ENCODE measurements at regions not wholly inside any gene's neighbourhood (a gene's known extent, or its start where the extent isn't known, plus 50 kb on each side); places are given as distances from the start of the nearest gene placed in this dataset.

DNA sequence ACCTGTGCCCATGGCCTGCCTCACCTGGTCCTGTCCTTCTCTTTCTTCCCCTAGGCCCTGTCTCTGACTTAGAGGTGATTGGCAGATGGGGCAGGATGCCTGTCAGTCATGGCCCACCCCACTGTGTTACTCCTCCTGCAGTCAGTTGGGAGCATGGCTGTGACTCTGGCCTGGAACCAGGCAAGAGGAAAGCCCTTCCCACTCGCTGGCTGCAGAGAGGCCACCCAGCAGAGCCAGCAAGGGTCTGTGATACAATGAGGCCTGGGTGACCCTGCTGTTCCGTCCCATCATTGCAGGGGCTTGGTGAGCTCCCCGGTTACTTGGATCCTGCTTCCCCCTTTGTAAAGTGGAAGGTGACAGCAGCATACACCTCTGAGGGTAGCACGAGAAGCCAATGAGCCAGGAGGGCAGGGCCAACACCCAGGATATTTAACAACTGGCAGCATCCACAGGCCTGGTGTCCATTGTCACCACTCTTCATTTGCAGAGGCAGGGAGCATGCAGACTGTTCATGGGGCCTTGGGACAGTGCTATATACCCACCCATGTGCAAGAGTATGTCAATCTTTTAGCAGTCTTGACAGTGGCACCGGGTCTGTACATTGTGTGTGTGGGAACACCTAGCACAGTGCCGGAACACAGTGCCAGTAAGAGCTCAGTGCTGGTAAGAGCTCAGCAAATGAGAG is 191.0 kb upstream of the C1orf174 start:
- DNase-seq = no peak

GRCh38 chr1:4091996-4092395 is 191.9 kb upstream of the C1orf174 start:
- DNase-seq = no peak

DNA sequence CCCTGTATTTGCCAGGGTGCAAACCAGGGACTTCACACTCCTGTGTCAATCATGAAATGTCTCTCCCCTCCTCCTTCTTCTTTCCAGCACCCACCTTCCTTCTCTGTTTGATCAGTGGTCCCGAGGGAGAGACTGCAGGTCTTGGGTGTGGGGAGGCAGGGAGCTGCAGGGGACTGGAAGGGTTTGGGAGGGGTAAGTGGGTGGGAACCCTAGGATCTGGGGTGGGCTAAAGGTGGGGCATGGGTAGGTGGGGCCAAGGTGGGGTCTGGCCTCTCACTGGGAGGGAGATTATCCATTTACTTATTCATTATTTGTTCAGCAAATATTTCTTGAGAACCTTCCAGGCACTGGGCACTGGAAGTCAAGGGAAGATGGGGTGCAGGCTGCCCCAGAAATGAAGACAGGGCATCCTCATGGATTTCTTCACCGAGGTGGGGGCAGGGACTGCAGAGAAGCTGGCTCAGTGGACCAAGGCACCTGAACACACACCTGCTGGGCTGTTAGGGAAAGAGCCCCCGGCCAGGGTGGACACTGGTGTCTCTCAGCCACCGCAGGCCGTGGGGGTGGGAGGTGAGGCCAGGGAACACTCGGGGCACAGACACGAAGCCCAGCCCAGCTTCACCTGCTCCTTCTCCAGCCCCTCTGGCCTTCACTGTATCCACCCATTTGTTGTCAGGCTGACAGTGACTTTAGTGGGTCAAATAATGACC is 193.9 kb upstream of the C1orf174 start:
- DNase-seq = no peak

DNA sequence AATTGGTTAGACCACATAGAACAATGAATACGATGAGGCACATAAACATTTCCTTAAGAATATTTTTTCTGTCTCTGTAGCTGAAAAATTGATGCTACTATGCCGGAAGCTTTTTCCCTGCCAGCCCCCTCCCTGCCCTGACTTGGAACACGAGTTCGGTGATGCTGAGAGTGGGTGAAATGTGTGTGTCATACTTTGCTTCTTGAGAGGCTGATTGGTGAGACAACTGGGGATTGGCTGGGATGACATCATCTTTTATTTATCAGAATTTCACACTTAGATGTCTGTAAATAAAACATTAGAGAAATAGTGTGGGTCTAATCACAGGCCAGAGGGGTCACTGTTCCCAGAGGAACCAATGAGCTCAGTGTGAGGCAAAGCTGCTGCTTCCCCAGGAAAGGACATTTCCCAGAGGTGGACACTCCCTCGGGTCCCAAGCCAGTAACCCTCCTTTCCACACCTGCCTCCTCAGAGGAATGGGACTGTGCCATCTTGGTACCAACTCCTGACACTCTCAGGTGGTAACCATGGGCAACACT is 195.4 kb upstream of the C1orf174 start:
- DNase-seq = no peak

DNA sequence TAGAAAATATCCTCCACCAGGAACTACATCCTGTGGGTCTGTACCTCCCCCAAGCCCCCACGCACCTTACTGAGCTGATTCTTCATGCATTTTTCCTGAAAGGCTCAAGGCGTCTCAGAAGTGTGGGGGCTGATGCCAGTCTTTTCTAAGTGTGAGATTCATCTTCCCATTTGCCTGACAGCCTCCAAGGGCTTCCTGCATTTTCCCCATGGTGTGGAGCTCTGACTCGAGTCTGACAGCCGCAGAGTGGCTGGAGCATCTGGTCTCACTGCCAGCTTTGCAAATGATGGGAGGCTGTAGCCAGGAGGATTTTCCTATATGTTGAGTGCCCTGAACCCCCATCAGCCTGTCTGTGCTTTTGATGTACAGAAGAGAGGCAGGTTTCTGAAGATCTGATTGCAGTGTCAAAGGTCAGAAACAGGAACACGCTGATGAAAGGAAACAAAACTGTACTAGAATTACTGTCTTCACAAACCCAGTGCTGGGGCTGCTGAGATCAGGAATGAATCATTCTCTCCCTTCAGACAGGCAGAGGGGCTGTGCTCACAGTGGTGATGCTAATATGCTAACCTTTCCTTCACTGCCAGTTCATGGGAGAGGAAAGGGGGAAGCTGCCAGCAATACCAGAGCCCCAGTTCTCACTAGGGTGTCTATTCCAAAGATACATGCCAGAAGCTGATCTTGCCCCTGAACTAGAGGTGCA is 201.5 kb upstream of the C1orf174 start:
- DNase-seq = no peak

- DNase-seq = no peak
Measured at GRCh38 chr1:4105300-4105880, 205.3 kb upstream of the C1orf174 start.

DNA sequence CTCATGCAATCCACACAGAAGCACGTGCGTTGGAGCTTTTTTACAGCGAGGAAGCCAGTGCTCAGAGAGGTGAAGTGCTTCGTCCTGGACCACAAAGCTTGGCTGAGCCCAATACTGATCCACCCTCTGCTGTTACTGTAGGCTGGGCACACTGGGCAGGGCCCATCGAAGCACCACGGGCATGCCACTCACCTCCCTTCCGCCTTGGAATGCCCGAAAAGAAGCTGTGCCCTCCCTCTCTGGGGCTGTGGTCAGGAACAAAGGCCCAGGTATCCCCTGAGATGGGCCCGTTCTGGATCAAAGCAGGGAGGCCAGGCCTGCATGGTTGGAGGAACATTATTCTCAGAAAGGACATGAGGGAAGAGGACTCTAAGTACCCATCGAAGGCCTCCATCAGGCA is 206.7 kb upstream of the C1orf174 start:
- DNase-seq = no peak

DNA sequence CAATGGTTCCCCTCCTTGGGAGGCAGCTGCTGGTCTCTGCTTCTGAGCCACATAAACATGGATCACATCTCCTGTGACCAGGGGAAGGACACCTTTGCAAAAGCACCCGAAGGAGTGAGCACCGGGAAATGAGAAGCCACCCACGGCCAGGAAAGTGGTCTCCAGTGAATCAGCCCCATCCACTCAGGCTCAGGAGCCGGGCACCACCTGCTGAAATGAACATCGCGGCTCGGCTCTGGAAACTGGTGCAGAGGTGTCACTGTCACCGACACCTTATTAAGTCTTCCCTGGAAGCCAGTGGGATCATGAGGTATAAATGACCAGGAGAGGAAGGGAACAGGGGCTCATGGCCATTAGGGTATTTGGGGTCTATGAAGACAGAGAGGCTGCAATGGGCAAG is 207.2 kb upstream of the C1orf174 start:
- DNase-seq = no peak

DNA sequence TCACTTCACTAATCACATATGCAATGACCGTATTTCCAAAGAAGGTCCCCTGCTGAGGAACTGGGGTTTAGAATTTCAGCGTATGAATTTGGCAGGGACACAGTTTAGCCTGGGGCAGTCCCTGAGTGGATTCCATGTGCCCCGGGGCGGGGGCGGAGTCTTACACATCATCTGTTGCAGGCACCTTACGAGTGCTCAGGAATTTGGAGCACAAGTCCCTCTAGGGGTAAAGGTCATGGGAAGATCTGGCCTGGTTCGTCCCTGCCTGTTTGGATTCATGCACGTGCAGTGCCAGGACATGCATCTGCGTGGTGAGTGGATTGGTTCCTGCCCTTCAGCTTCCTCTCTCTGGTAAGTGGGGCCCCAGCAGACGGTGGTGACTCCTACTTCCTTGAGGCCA is 208.3 kb upstream of the C1orf174 start:
- no peak for DNase-seq

DNA sequence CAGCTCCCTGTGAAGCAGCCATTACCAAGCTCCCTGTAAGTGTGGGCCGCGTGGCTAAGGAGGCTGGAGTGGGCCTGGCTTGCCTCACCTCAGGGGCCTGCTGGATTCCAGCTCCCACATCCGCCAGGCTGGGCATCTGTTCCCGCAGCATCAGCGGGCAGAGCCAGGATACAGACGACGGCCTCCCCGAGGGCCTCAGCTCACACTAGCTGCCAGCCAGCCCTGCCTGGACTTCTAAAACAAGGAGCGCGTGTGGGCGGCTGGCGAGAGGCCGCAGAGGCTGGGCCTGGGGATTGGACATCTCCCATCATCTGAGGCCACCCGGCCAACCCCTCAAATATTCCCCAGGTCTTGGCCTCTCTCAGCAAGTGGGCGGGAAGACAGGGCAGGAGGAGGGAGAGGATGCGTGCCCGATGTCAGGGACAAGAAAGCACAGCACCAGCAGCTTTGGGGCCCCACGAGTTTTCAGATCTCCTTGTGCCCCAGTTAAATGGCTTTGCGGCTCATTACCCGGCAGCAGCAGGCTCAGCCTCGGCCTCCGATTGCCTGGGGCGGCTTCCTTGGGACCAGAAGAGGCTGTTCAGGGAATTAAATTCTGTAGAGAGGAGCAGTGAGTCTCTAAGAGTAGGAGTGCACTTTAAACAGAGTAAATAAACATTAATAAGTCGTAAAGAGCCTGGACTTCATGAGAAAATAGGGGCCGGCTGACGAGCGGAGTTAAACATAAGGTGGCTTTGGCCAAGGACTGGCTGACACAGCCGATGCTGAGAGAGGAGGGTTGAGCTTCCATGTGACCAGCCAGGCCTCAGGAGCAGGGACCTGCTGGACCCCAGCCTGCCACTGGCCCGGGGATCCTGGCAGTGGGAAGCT is 208.9 kb upstream of the C1orf174 start:
- peak; percentile 65 for DNase-seq

DNA sequence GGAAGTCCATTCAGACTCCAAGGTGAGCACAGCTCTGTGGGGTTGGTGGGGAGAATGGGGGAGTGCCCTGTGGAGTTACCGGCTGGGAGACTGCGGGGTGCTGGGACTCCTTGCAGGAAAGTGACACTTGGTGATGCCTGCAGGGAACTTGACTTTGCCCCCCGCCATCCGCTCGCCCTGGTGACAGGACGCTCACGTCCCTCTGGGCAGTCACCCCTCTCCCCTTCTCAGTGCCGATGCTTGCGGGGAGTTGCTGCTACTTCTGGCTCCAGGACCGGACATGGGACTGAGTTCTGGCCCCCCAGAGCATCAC is 209.5 kb upstream of the C1orf174 start:
- no peak for DNase-seq

DNA sequence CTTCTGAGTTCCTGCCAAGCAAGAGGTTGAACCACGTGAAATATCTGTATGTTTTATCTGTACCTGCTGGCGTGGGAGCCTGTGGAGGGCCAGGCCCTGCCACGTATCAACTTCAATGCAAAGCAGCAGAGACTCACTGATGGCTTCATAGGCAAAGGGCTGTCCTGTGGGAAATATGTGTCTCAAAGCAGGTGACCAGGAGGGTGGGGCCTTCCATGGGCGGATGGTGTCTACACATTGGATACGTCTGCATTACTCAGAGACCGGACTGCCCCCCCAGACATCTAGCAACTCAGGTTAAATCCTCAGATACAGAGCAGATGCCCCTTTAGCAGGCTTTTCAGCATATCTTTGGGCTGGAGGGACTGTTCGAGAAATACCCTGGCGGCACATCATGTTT is 210.8 kb upstream of the C1orf174 start:
- DNase-seq = no peak

- no peak for DNase-seq
Measured at GRCh38 chr1:4113897-4114296, 213.8 kb upstream of the C1orf174 start.

DNA sequence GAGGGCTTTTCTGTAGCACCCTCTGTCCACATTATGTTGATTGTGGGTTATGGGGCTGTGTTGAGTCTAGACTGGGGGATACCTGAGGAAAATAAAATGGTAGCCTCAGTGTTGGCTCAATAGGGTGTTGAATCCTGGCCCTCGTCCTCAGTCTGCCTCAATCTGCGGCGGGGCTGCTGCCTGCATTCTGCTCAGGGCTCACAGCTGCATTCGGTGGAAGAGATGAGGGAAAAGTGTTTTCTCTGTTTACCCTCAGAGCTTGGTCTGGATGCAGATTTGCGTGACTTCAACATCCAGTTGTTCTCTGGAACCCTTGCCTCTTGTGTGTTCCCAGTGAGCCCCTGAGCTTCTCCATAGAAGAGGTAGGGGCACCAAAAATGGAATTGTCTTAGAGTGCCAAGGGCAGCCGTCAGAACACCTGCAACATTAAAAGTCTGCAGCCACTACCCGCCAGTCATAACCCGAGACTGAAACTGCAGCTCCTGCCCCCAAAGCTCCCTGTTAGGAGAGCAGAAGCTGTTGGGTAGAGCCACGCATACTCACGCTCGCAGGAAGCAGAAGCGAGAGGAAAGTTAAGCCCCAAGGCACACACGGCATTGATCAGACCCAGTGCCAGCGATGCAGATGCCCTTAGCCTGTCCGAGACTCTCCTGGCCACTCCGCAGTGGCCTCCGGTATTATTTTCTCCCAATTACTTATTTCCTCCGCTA is 215.3 kb upstream of the C1orf174 start:
- no peak for DNase-seq

- DNase-seq = no peak
Measured at GRCh38 chr1:4117196-4117595, 217.1 kb upstream of the C1orf174 start.

DNA sequence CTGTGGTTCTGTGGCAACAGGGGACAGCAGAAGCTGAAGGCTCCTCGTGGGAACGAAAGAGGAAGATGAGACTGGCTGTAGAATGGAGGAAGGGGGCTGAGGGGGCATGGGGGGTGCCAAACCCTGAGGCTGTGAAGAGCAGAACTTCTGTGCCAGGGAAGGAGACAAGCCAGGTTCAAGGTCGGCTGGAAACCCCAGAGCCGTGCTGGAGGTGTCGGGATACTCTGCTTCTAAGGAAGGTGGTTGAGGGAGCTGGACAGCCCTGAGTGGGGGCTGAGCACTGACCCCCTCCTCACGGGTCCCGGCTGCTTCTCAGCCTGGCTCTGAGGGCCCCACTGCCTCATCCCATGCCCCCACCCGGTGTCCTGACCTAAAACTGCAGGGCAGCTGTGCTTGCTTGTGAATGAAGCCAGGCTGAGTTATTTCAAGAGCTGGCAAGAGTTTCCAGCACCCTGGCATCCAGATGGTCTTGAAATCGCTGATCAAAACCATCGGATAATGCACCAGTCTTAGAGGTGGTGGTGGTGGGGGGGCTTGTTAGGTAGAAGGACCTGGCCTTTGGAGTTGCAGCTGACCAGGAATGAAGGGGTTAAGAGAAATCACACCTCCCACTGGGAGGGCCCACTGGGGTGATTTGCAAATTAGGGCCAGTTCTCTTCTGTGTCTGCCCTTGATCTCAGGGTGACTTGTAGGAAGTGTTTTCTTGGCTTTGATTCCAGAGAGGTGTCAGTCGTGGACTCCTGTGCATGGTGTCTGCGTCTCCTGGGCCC is 218.9 kb upstream of the C1orf174 start:
- DNase-seq = no peak

- no peak for DNase-seq
Measured at GRCh38 chr1:4119516-4120220, 219.6 kb upstream of the C1orf174 start.

GRCh38 chr1:4120557-4121292 is 220.7 kb upstream of the C1orf174 start:
- DNase-seq = no peak

GRCh38 chr1:4121293-4121684 is 221.2 kb upstream of the C1orf174 start:
- DNase-seq = no peak

Measured in right hindlimb (tissue), 1 donor.